AG10803 (cell line): ENCODE measurements at regions not wholly inside any gene's neighbourhood (a gene's known extent, or its start where the extent isn't known, plus 50 kb on each side); places are given as distances from the start of the nearest gene placed in this dataset.

Source experiments
- DNase-seq: peaks from one replicate; pipeline ENCODE4 v3.0.0; 2010; ENCODE audit warnings: low read depth
- H3K4me3 ChIP-seq: 2 replicates; pipeline ENCODE4 v1.5.1; 2011; ENCODE audit warnings: mild to moderate bottlenecking, low read length, control low read depth
- CTCF ChIP-seq: conservative IDR thresholded peaks from 2 replicates; pipeline ENCODE4 v1.5.1; 2011; ENCODE audit warnings: mild to moderate bottlenecking, low read length, control low read depth, inconsistent platforms

- no peak overlapping the region for H3K4me3 ChIP-seq
- no peak for TF ChIP-seq CTCF
- peak; percentile 77 for DNase-seq
Measured at GRCh38 chr20:11454966-11455799, 462.5 kb upstream of the BTBD3 start.

- TF ChIP-seq CTCF: no peak
- DNase-seq: peak; percentile 56
- H3K4me3 ChIP-seq: no peak overlapping the region
Measured at GRCh38 chr20:11457488-11457887, 460.2 kb upstream of the BTBD3 start.

- TF ChIP-seq CTCF: no peak
- peak; percentile 61 for DNase-seq
- H3K4me3 ChIP-seq: no peak overlapping the region
Measured at GRCh38 chr20:11459090-11459890, 458.4 kb upstream of the BTBD3 start.

GRCh38 chr20:11467436-11467835 is 450.3 kb upstream of the BTBD3 start:
- DNase-seq: no peak
- no peak overlapping the region for H3K4me3 ChIP-seq
- TF ChIP-seq CTCF: no peak

- TF ChIP-seq CTCF: no peak
- no peak for DNase-seq
- no peak overlapping the region for H3K4me3 ChIP-seq
Measured at GRCh38 chr20:11468880-11469279, 448.8 kb upstream of the BTBD3 start.

- TF ChIP-seq CTCF: no peak
- no peak overlapping the region for H3K4me3 ChIP-seq
- DNase-seq: peak; percentile 4
Measured at GRCh38 chr20:11469795-11470435, 447.8 kb upstream of the BTBD3 start.
